HepG2 (cell line): ENCODE measurements at regions not wholly inside any gene's neighbourhood (a gene's known extent, or its start where the extent isn't known, plus 50 kb on each side); places are given as distances from the start of the nearest gene placed in this dataset.
A peak's percentile ranks its signal among the peaks of the same experiment; 100 is the strongest.

ENCODE experiments used
- ATAC-seq: fragments of 200-7000 bp; cut with Tn5 transposase; 3 replicates; pipeline ENCODE4 v1.9.1; 2020; ENCODE audit warnings: mild to moderate bottlenecking, moderate library complexity
- BruUV-seq: library from RNA; stranded (reverse); fragments of 400-500 nt; replicated peaks from 2 replicates; lab custom pipeline; 2021; lab: Mats Ljungman, UMichigan
- CTCF ChIA-PET: fragments of 300-600 bp; formaldehyde crosslinking; extraction: SDS; loops from one replicate; lab custom pipeline; 2021; ENCODE audit warnings: low total read pairs, inconsistent platforms, low intra/inter-chr PET ratio; lab: Yijun Ruan, JAX
- POLR2A ChIA-PET: fragments of 350-600 bp; sonication (Branson Sonifier 250); formaldehyde crosslinking; loops from one replicate; lab custom pipeline; 2020; ENCODE audit warnings: antibody characterized with exemption, inconsistent platforms; lab: Yijun Ruan, JAX
- DNase-seq: peaks from one replicate; pipeline ENCODE4 v3.0.0-alpha.2; 2015; ENCODE audit warnings: low spot score
- FAIRE-seq: peaks from 3 replicates; lab custom pipeline; 2011; peaks lifted over from hg19 to GRCh38; lab: Jason Lieb, UNC
- H2AFZ ChIP-seq: one replicate; pipeline ENCODE4 v1.6.1; 2011; ENCODE audit warnings: low read length, inconsistent platforms
- H3K27ac ChIP-seq: fragments of 300-600 bp; 3 replicates; pipeline ENCODE4 v1.8.0; 2011; ENCODE audit warnings: mixed run types, mild to moderate bottlenecking, mixed read lengths, low read length, inconsistent platforms; ENCODE audit not compliant: insufficient read depth; ENCODE audit errors: extremely low read length
- H3K27me3 ChIP-seq, 2 experiments: fragments of 200-600 bp in 1 of 2; 2 replicates in 1 of 2; 3 replicates in 1 of 2; pipeline versions ENCODE4 v1.6.0 to v1.8.0; 2011; ENCODE audit warnings: low read length in 2 of 2, mild to moderate bottlenecking in 2 of 2, moderate library complexity in 2 of 2, inconsistent platforms in 1 of 2; ENCODE audit not compliant: insufficient read depth in 2 of 2, control insufficient read depth in 1 of 2
- H3K36me3 ChIP-seq, 2 experiments: fragments of 200-600 bp in 1 of 2; replicated peaks in 1 of 2; 2 replicates in 1 of 2; 3 replicates in 1 of 2; pipeline versions ENCODE4 v1.5.1 to v1.8.0; 2011; ENCODE audit warnings: low read length in 2 of 2, inconsistent platforms in 1 of 2; ENCODE audit not compliant: insufficient read depth in 2 of 2, control insufficient read depth in 1 of 2
- H3K4me1 ChIP-seq: 2 replicates; pipeline ENCODE4 v1.5.1; 2012; ENCODE audit warnings: low read length, inconsistent platforms; ENCODE audit not compliant: insufficient read depth
- H3K4me2 ChIP-seq: 2 replicates; pipeline ENCODE4 v1.6.0; 2011; ENCODE audit warnings: low read depth, low read length, inconsistent platforms
- H3K4me3 ChIP-seq, 3 experiments: fragments of 200-600 bp in 1 of 3; sonication (generic), shearing (Covaris generic) in 1 of 3; replicated peaks in 1 of 3; 2 replicates each; pipeline ENCODE4 v1.5.1; 2011 to 2016; ENCODE audit warnings: low read length in 3 of 3, inconsistent platforms in 2 of 3, low read depth in 2 of 3, mild to moderate bottlenecking in 2 of 3, control low read depth in 1 of 3, mixed read lengths in 1 of 3; ENCODE audit not compliant: insufficient read depth in 1 of 3
- H3K79me2 ChIP-seq: one replicate; pipeline ENCODE4 v1.6.1; 2011; ENCODE audit warnings: low read length, inconsistent platforms; ENCODE audit not compliant: insufficient read depth
- H3K9ac ChIP-seq: 2 replicates; pipeline ENCODE4 v1.6.0; 2011; ENCODE audit warnings: mild to moderate bottlenecking, low read depth, low read length, inconsistent platforms; ENCODE audit not compliant: insufficient read depth
- H3K9me3 ChIP-seq: 2 replicates; pipeline ENCODE4 v1.5.1; 2012; ENCODE audit warnings: mild to moderate bottlenecking, low read length
- H4K20me1 ChIP-seq: 2 replicates; pipeline ENCODE4 v1.6.0; 2011; ENCODE audit warnings: inconsistent platforms, mild to moderate bottlenecking, low read length, moderate library complexity; ENCODE audit not compliant: insufficient read depth
- ELF3 ChIP-seq: IDR thresholded peaks from 2 replicates; pipeline ENCODE4 v1.6.1; 2016; ENCODE audit warnings: missing genetic modification reagents, missing compliant biosample characterization
- ELF4 ChIP-seq: sonication (generic); formaldehyde crosslinking; IDR thresholded peaks from 2 replicates; pipeline ENCODE4 v1.5.0; 2020; ENCODE audit warnings: missing genetic modification reagents, mild to moderate bottlenecking, moderate library complexity, borderline replicate concordance
- IRF2 ChIP-seq: IDR thresholded peaks from 2 replicates; pipeline ENCODE4 v1.6.1; 2018; ENCODE audit warnings: missing genetic modification reagents, missing compliant biosample characterization
- KMT2B ChIP-seq: IDR thresholded peaks from 2 replicates; pipeline ENCODE4 v1.6.1; 2016; ENCODE audit warnings: missing genetic modification reagents, missing compliant biosample characterization
- MTA3 ChIP-seq: sonication (generic); formaldehyde crosslinking; IDR thresholded peaks from 2 replicates; pipeline ENCODE4 v1.4.0; 2020; ENCODE audit warnings: missing genetic modification reagents
- REXO4 ChIP-seq: sonication (generic); formaldehyde crosslinking; IDR thresholded peaks from 2 replicates; pipeline ENCODE4 v1.8.0; 2022; ENCODE audit warnings: missing genetic modification reagents, mild to moderate bottlenecking, borderline replicate concordance
- SOX13 ChIP-seq, 3 experiments: fragments of 450-650 bp in 1 of 3; sonication (generic) in 1 of 3; formaldehyde crosslinking in 1 of 3; IDR thresholded peaks in 2 of 3; conservative IDR thresholded peaks in 1 of 3; 2 replicates each; pipeline versions ENCODE4 v1.5.0 to v1.6.1; 2016 to 2020; ENCODE audit warnings: antibody characterized with exemption in 1 of 3, mild to moderate bottlenecking in 1 of 3, missing compliant biosample characterization in 1 of 3, missing genetic modification reagents in 1 of 3, moderate library complexity in 1 of 3
- STAG1 ChIP-seq: sonication (generic); formaldehyde crosslinking; IDR thresholded peaks from 2 replicates; pipeline ENCODE4 v1.4.0; 2020; ENCODE audit warnings: missing genetic modification reagents
- ZNF292 ChIP-seq: sonication (generic); formaldehyde crosslinking; IDR thresholded peaks from 2 replicates; pipeline ENCODE4 v1.8.1; 2022; ENCODE audit warnings: mild to moderate bottlenecking, low read depth, missing genetic modification reagents, borderline replicate concordance
- ZNF782 ChIP-seq: sonication (generic); formaldehyde crosslinking; IDR thresholded peaks from 2 replicates; pipeline ENCODE4 v1.4.0; 2020; ENCODE audit warnings: missing genetic modification reagents, mild to moderate bottlenecking, borderline replicate concordance
- WGBS: methylation state at CpG from one replicate; pipeline ENCODE4 v1.1.6; 2017; ENCODE audit warnings: low lambda C conversion rate; 5-methylcytosine and 5-hydroxymethylcytosine counted together
- in situ Hi-C: cut with HindIII; loops from 2 replicates; pipeline ENCODE4 v1.10.0; 2017; ENCODE audit warnings: low pct_unique_long_range_greater_than_20kb; ENCODE audit not compliant: extremely low pct_ligation_motif_present
- intact Hi-C: fragments of 100-400 bp; cut with micrococcal nuclease; formaldehyde crosslinking; loops from one replicate; pipeline ENCODE4 v1.10.0; 2022; ENCODE audit not compliant: unreplicated experiment

DNA sequence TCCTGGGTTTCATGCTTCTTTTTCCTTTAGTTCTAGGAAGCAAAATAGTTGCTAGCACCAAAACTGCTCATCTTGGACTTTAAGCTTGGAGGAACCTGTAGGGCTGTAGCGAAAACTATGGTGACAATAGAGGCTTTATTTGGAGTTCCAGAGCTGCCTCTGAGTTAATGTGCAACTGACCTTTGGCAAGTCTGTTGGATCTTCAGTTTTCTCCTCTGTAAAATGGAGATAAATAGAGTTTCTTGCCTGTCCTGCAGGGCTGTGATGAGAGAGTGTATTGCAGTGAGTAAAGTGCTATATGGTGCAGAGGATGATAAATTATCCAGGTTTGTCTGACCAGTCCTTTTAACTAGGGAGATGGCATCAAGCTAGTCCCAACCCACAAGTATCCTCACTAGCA is 417.0 kb downstream of the MAN2A1 start (continued):
- TF ChIP-seq ELF3 (CRISPR knock-in tag) (peak; percentile 42; the same call in 1 of the 2 replicates), STAG1 (CRISPR knock-in tag) (0 out of 2 replicates have a peak, but pooled peaks have one; percentile 2), IRF2 (0 out of 2 replicates have a peak, but pooled peaks have one; percentile 33), SOX13 (IDR thresholded peaks at IDR 0.05) (no peak), SOX13 (CRISPR knock-in tag; conservative IDR thresholded peaks at IDR 0.05 in 1 of 2, IDR thresholded peaks at IDR 0.05 in 1 of 2) (peak in 1 of 2 experiments; percentile 77; a peak in 2 of 4 replicates), ZNF782 (CRISPR knock-in tag) (no peak), ZNF292 (CRISPR knock-in tag) (peak; percentile 57; the same call in 1 of the 2 replicates), MTA3 (CRISPR knock-in tag) (no peak), ELF4 (no peak)

DNA sequence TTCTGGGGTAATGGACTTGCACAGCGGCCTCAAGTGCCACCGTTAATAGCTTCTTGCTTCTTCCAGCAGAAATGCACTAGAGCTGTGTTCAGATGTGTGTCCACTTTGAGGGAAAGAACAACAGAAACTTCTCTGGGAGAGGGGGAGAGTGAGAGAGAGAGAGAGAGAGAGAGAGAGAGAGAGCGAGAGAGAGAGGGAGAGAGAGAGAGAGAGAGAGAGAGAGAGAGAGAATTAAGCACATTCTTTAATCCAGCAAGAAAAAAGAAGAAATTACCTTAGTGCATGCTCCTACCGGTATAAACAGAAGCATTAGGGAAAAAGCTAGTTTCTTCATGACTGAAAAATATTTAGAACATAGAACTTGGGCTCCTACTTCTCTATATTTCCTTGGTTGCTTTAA is 418.8 kb downstream of the MAN2A1 start:
- BruUV-seq = no TSS peak
- no peak overlapping the region for H3K4me2 ChIP-seq
- in situ Hi-C loops = no loop called here

More for the DNA sequence above, 418.8 kb downstream of the MAN2A1 start:
- FAIRE-seq = no peak
- Histone ChIP-seq H3K79me2 (no peaks in the 10 kb centered on the region), H3K4me1 (peaks cover 65% of the 10 kb centered on the region), H3K27me3 (no peaks in the 10 kb centered on the region), H3K9ac (no peak overlapping the region), H3K9me3 (no peaks in the 10 kb centered on the region), H2AFZ (no peak overlapping the region), H4K20me1 (no peaks in the 10 kb centered on the region), H3K4me3 (no peak overlapping the region), H3K27ac (no peak overlapping the region), H3K36me3 (no peaks in the 10 kb centered on the region)
- no peak for ATAC-seq
- intact Hi-C loops = loop anchor here (2.0 to 5.0 kb wide), 3 partner anchors 66 to 239 kb away; no protein-coding TSS in a partner anchor
- 94% methylated on average over 4 of the region's 4 CpGs for WGBS
- DNase-seq = no peak
- TF ChIP-seq KMT2B (CRISPR knock-in tag) = no peak
- no peak for TF ChIP-seq REXO4 (CRISPR knock-in tag)
- POLR2A ChIA-PET = no interaction called here
- CTCF ChIA-PET = no interaction called here
